Caco-2 (cell line): ENCODE measurements at regions not wholly inside any gene's neighbourhood (a gene's known extent, or its start where the extent isn't known, plus 50 kb on each side); places are given as distances from the start of the nearest gene placed in this dataset.

Experiments
- BruUV-seq: library from RNA; stranded (reverse); fragments of 400-500 nt; replicated peaks from 2 replicates; lab custom pipeline; 2021; lab: Mats Ljungman, UMichigan
- CTCF ChIA-PET: fragments of 300-600 bp; sonication (Branson Sonifier 250); formaldehyde crosslinking; loops from one replicate; lab custom pipeline; 2022; ENCODE audit warnings: antibody characterized with exemption; lab: Charles Lee
- POLR2A ChIA-PET: fragments of 300-600 bp; sonication (Branson Sonifier 250); formaldehyde crosslinking; loops from one replicate; lab custom pipeline; 2022; ENCODE audit warnings: antibody characterized with exemption; lab: Charles Lee
- DNase-seq, 2 experiments: peaks; one replicate each; pipeline versions ENCODE4 v3.0.0 to v3.0.0-alpha.2; 2020 to 2022
- H3K27me3 ChIP-seq: replicated peaks from 2 replicates; pipeline ENCODE4 v1.6.0; 2011; ENCODE audit warnings: low read length; ENCODE audit not compliant: control insufficient read depth, insufficient read depth
- H3K36me3 ChIP-seq: 2 replicates; pipeline ENCODE4 v1.5.1; 2011; ENCODE audit warnings: low read length; ENCODE audit not compliant: control insufficient read depth, insufficient read depth
- H3K4me1 ChIP-seq: fragments of 250-450 bp; sonication (Bioruptor Pico); 2 replicates; pipeline ENCODE4 v1.5.1; 2020; ENCODE audit warnings: mild to moderate bottlenecking
- H3K4me3 ChIP-seq: 2 replicates; pipeline ENCODE4 v1.5.1; 2011; ENCODE audit warnings: low read depth, mild to moderate bottlenecking, control low read depth, low read length
- H3K9me3 ChIP-seq: fragments of 250-450 bp; sonication (Bioruptor Pico); 2 replicates; pipeline ENCODE4 v1.5.1; 2020; ENCODE audit warnings: mild to moderate bottlenecking, moderate library complexity
- H3K27ac Mint-ChIP-seq: one replicate; pipeline ENCODE4 v1.8.0; 2022; ENCODE audit warnings: mixed read lengths; ENCODE audit not compliant: unreplicated experiment
- H3K27me3 Mint-ChIP-seq: one replicate; pipeline ENCODE4 v1.8.0; 2022; ENCODE audit warnings: mixed read lengths; ENCODE audit not compliant: insufficient read depth, unreplicated experiment
- H3K36me3 Mint-ChIP-seq: one replicate; pipeline ENCODE4 v1.8.0; 2022; ENCODE audit warnings: mild to moderate bottlenecking, mixed read lengths; ENCODE audit not compliant: insufficient read depth, unreplicated experiment
- H3K4me1 Mint-ChIP-seq: one replicate; pipeline ENCODE4 v1.8.0; 2022; ENCODE audit warnings: low read depth, mixed read lengths; ENCODE audit not compliant: unreplicated experiment
- H3K4me3 Mint-ChIP-seq: one replicate; pipeline ENCODE4 v1.8.0; 2022; ENCODE audit warnings: mild to moderate bottlenecking, moderate library complexity, mixed read lengths; ENCODE audit not compliant: unreplicated experiment
- H3K9me3 Mint-ChIP-seq: one replicate; pipeline ENCODE4 v1.8.0; 2022; ENCODE audit warnings: mixed read lengths; ENCODE audit not compliant: unreplicated experiment
- intact Hi-C: fragments of 100-400 bp; cut with micrococcal nuclease; formaldehyde crosslinking; loops from one replicate; pipeline ENCODE4 v1.10.0; 2022; ENCODE audit not compliant: unreplicated experiment
- TF ChIP-seq, protein P1 (sequence below), 2 experiments: fragments of 200-600 bp in 1 of 2; IDR thresholded peaks; 1 replicate in 1 of 2; 2 replicates in 1 of 2; pipeline versions ENCODE4 v1.5.1 to v1.8.0; 2011 to 2022; ENCODE audit warnings: antibody characterized with exemption in 1 of 2, control low read depth in 1 of 2, inconsistent platforms in 1 of 2, low read depth in 1 of 2, low read length in 1 of 2, mild to moderate bottlenecking in 1 of 2, moderate library complexity in 1 of 2; ENCODE audit not compliant: insufficient read depth in 1 of 2, severe bottlenecking in 1 of 2, unreplicated experiment in 1 of 2

DNA sequence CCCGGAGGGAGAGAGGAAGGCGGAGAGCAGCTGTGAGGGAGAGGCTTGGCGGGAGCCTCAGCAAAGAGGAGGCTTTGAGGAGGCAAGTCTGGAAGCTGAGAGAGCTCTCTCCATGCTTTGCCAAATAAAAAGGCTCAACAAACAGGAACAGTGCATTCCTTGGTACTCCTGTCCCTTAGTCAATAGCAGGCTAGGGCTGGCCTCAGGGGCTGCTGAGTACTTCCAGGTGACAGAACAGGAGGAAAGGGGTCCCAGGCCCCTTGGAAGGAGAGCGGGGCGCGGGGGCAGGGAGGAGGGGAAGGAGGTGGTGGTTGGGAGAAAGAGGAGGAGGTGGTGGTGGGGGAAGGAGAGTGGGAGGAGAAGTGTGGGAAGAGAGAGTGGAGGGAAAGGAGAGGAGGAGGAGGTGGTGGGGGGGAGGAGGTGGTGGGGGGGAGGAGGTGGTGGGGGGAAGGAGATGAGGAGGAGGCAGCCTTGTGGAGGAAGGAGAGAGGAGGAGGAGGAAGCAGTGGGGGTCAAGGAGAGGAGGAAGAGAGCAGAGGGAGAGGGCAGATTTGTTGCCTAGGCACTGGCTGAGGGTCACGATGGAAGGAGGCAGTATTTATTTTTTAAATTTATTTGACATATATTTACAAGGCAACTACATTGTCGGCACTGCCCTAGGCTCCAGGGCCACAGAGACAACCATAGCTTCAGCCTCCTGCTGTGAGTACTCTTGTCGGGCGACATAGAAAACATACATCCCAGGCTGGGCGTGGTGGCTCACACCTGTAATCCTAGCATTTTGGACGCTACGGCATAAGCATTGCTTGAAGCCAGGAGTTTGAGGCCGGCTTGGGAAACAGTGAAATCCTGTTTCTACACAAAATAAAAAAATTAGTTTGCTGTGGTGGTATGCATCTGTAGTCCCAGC, 74.2 kb upstream of the ZBED5 start:
- H3K4me3 Mint-ChIP-seq, result peak overlapping the region; percentile 99
- no peaks in the 10 kb centered on the region for H3K9me3 Mint-ChIP-seq
- H3K27ac Mint-ChIP-seq, result peak overlapping the region; percentile 98
- intact Hi-C loops, result loop anchor here (1.0 to 10.0 kb wide), 7 partner anchors 32 to 523 kb away; partner anchors contain the start of genes EIF4G2 and ZBED5
- peaks cover 22% of the 10 kb centered on the region for H3K4me1 Mint-ChIP-seq
- no peaks in the 10 kb centered on the region for H3K9me3 ChIP-seq
- H3K27me3 ChIP-seq, result no peaks in the 10 kb centered on the region
- TF ChIP-seq, protein P1, sequence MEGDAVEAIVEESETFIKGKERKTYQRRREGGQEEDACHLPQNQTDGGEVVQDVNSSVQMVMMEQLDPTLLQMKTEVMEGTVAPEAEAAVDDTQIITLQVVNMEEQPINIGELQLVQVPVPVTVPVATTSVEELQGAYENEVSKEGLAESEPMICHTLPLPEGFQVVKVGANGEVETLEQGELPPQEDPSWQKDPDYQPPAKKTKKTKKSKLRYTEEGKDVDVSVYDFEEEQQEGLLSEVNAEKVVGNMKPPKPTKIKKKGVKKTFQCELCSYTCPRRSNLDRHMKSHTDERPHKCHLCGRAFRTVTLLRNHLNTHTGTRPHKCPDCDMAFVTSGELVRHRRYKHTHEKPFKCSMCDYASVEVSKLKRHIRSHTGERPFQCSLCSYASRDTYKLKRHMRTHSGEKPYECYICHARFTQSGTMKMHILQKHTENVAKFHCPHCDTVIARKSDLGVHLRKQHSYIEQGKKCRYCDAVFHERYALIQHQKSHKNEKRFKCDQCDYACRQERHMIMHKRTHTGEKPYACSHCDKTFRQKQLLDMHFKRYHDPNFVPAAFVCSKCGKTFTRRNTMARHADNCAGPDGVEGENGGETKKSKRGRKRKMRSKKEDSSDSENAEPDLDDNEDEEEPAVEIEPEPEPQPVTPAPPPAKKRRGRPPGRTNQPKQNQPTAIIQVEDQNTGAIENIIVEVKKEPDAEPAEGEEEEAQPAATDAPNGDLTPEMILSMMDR (IDR thresholded peaks at IDR 0.05; ENCODE audit: insufficient read depth in 1 of 2, low read depth in 1 of 2, low read length in 1 of 2, severe bottlenecking in 1 of 2, unreplicated experiment in 1 of 2), result no peak
- H3K36me3 ChIP-seq, result no peaks in the 10 kb centered on the region
- H3K36me3 Mint-ChIP-seq, result peaks cover 12% of the 10 kb centered on the region
- no peak for DNase-seq
- H3K27me3 Mint-ChIP-seq, result no peaks in the 10 kb centered on the region
- BruUV-seq, result no TSS peak
- peaks cover 25% of the 10 kb centered on the region for H3K4me1 ChIP-seq
- H3K4me3 ChIP-seq, result peak overlapping the region; percentile 75
- ChIA-PET CTCF (interaction anchor here (0.7 to 1.9 kb wide), 8 partner anchors 38 to 435 kb away, joined by 3 to 12 read pairs (median 5); no protein-coding TSS in a partner anchor), POLR2A (interaction anchor here (0.5 to 2.4 kb wide), 9 partner anchors 32 to 181 kb away, joined by 3 to 39 read pairs (median 4); partner anchors contain the start of genes CTR9, EIF4G2 and ZBED5)

DNA sequence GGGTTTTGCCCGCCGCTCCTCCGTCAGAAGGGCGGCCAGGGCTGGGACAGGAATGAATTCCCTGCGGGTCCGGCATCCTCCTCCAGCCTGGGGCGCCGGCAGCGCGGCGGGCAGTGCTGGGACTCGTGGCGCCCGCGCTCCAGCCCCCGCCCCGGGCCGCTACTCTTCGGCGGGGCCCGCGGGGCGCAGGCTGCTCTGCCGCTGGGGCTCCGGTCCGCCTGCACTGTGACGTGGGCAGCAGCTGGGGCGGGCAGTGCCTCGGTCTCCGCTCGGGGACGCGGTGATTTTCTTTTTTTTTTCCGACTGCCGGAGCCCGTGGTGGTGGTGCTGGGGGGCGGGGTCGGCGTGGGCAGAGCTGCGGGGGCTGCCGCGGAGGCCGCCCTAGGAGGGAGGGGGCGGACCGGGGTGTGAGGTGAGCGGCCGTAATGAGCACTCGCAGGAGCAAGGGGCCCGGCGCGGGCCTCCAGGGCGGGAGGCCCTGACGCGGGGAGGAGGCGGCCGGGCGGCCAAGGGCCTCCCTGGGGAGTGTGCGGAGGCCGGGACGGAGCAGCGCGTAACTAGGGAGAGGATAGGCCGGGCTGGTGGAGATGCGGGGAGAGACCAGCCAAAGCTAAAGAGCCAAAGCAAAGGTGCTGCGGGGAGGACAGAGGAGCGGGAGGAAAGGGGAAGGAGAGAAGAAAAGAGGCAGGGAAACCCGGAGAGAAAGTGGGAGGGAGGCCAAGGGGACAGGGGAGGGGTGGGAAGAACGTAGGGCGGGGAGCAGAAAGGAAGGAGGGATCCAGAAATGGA, 73.3 kb upstream of the ZBED5 start:
- TF ChIP-seq, protein P1 (IDR thresholded peaks at IDR 0.05; ENCODE audit: insufficient read depth in 1 of 2, low read depth in 1 of 2, low read length in 1 of 2, severe bottlenecking in 1 of 2, unreplicated experiment in 1 of 2), result no peak
- Mint-ChIP-seq H3K9me3 (no peaks in the 10 kb centered on the region), H3K27me3 (no peaks in the 10 kb centered on the region), H3K27ac (peak overlapping the region; percentile 98), H3K4me1 (peaks cover 28% of the 10 kb centered on the region), H3K36me3 (peaks cover 12% of the 10 kb centered on the region), H3K4me3 (peak overlapping the region; percentile 99)
- Histone ChIP-seq H3K4me1 (peaks cover 22% of the 10 kb centered on the region), H3K36me3 (no peaks in the 10 kb centered on the region), H3K27me3 (no peaks in the 10 kb centered on the region), H3K4me3 (peak overlapping the region; percentile 75), H3K9me3 (no peaks in the 10 kb centered on the region)
- no TSS peak for BruUV-seq
- CTCF ChIA-PET, result interaction anchor here (0.6 to 1.9 kb wide), 11 partner anchors 24 to 139 kb away, joined by 3 to 12 read pairs (median 5); no protein-coding TSS in a partner anchor
- POLR2A ChIA-PET, result interaction anchor here (0.5 to 2.4 kb wide), 15 partner anchors 31 to 413 kb away, joined by 3 to 39 read pairs (median 4); partner anchors contain the start of genes CTR9, EIF4G2 and ZBED5
- peak; percentile 82 to 88 for DNase-seq
- intact Hi-C loops, result loop anchor here (1.0 to 10.0 kb wide), 7 partner anchors 31 to 524 kb away; partner anchors contain the start of genes EIF4G2 and ZBED5
